PC-3 (cell line): ENCODE measurements at regions not wholly inside any gene's neighbourhood (a gene's known extent, or its start where the extent isn't known, plus 50 kb on each side); places are given as distances from the start of the nearest gene placed in this dataset.

Source experiments
- CTCF ChIP-seq: fragments of 300-600 bp; sonication (generic); conservative IDR thresholded peaks from 2 replicates; pipeline ENCODE4 v1.5.1; 2017; ENCODE audit warnings: antibody characterized with exemption, low read depth, mild to moderate bottlenecking, low read length
- EZH2phosphoT487 ChIP-seq: fragments of 300-600 bp; sonication (generic); IDR thresholded peaks from 2 replicates; pipeline ENCODE4 v1.6.1; 2018; ENCODE audit warnings: mild to moderate bottlenecking, antibody characterized with exemption, low read length, borderline replicate concordance

DNA sequence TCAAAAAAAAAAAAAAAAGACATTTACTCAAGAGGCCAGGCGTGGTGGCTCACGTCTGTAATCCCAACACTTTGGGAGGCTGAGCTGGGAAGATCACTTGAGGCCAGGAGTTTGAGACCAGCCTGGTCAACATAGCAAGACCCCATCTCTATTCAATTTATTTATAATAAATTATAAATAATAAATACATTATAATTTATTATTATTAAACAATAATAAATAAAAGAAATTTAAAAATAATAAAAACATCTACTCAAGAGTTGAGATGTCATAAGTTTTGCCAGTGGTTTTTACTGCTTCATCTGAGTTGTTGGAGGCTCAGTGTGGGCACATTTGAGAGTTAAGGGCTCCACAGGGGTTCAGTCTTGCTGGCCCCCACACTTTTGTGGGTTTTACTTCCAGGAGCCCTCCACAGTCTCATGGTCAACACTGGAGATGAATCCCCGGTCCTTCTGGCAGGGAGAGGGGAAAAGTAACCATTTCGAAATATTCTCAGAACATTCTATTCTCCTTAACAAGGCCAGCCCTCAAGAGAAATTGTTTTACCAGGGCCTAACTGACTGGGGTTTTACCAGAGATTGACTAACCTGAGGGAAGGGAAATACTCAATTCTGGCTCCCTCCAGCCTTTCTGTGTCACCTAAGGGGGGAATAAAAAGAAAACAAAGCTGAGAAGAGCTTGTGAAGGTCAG lies 51.6 kb upstream of the NCOA1 start:
- TF ChIP-seq EZH2phosphoT487 (no peak), CTCF (no peak)
